AG10803 (cell line): ENCODE measurements at regions not wholly inside any gene's neighbourhood (a gene's known extent, or its start where the extent isn't known, plus 50 kb on each side); places are given as distances from the start of the nearest gene placed in this dataset.
"Not testable (repeated sequence)": the region's sequence is repeated elsewhere in the genome, so short reads cannot be mapped to it uniquely, and the experiment has no call there.

ENCODE experiments used
- DNase-seq: peaks from one replicate; pipeline ENCODE4 v3.0.0; 2010; ENCODE audit warnings: low read depth
- H3K4me3 ChIP-seq: 2 replicates; pipeline ENCODE4 v1.5.1; 2011; ENCODE audit warnings: mild to moderate bottlenecking, low read length, control low read depth
- TF ChIP-seq, protein P1 (sequence below): conservative IDR thresholded peaks from 2 replicates; pipeline ENCODE4 v1.5.1; 2011; ENCODE audit warnings: mild to moderate bottlenecking, low read length, control low read depth, inconsistent platforms

DNA sequence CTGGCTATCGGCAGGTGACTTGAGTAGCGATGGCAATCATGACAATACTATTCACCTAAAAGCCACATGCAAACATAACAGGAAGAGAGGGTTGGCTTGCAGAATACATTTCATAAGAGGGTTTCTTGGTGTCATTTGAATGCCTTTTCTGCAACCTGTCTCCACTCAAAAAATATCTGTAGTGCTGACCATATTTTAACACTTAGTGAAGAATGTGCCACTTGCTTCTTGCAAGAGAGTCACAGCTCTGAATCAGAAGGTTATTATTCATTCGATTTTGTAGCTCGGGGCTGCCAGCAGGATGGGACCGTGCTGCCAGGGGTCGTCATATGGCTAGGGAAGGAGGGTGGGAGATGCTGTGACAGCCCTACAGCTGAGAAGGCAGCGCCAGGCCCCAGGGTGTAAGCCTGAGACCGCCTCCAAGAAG is 152.0 kb upstream of the PITRM1 start:
- DNase-seq, result peak; percentile 42
- no peak overlapping the region for H3K4me3 ChIP-seq
- TF ChIP-seq, protein P1, sequence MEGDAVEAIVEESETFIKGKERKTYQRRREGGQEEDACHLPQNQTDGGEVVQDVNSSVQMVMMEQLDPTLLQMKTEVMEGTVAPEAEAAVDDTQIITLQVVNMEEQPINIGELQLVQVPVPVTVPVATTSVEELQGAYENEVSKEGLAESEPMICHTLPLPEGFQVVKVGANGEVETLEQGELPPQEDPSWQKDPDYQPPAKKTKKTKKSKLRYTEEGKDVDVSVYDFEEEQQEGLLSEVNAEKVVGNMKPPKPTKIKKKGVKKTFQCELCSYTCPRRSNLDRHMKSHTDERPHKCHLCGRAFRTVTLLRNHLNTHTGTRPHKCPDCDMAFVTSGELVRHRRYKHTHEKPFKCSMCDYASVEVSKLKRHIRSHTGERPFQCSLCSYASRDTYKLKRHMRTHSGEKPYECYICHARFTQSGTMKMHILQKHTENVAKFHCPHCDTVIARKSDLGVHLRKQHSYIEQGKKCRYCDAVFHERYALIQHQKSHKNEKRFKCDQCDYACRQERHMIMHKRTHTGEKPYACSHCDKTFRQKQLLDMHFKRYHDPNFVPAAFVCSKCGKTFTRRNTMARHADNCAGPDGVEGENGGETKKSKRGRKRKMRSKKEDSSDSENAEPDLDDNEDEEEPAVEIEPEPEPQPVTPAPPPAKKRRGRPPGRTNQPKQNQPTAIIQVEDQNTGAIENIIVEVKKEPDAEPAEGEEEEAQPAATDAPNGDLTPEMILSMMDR, result no peak

DNA sequence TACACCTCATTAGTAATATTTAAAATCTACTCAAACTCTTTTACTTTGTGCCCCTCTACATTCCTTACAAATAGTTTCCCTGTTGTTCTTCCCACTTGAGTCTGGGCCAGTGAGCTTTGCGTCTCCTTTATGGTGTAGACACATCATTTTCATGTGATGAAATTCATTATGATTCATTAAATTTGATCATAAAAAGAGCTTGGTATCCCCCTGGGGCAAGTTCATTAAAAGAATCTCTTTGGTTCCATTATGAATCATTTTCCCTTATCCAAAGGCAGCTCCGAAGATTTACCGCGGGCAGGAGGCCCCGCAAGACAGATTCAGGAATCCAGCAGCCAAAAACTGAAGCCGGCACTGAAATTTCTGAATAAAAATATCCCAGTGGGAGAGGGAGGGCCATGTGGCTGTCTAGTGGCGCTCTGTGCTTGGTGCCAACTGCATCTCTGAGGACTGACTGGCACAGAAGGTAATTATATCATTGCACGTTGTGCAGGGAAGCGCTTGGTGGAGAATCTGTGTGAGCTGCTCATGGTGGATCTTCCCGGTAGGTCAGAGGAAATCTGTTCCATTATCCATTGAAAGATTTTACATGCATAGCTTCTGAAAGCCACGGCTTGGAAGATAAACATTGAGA is 151.4 kb upstream of the PITRM1 start:
- TF ChIP-seq, protein P1, result no peak
- no peak overlapping the region for H3K4me3 ChIP-seq
- peak; percentile 71 for DNase-seq

DNA sequence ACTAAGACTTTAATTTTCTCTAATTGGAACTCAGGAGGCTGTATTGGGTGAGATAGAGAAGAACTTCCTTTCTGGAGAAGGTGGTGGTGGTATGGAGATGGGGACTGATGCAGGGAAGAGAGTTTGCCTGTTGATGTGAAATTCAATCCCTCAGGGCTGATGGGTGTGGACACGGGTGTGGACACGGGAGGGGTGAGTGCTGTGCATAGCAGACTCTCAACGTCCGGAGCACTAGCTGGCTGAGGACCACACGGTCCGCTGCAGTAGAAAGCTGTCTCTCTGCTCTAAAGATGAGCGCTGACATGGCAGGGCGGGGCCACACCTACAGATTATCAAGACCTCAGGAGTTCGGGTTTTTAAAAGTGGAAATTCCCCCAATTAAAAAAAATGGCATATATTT is 148.5 kb upstream of the PITRM1 start:
- H3K4me3 ChIP-seq, result no peak overlapping the region
- DNase-seq, result no peak
- TF ChIP-seq, protein P1, result no peak

DNA sequence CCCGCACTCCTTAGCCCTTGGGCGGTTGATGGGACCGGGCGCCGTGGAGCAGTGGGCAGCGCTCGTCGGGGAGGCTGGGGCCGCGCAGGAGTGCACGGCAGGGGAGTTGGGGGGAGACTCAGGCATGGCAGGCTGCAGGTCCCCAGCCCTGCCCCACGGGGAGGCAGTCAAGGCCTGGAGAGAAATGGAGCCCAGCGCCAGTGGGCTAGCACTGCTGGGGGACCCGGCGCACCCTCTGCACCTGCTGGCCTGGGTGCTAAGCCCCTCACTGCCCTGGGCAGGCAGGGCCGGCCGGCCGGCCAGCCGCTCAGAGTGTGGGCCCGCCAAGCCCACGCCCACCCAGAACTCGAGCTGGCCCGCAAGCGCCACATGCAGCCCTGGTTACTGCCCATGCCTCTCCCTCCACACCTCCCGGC is 147.2 kb upstream of the PITRM1 start:
- no peak for DNase-seq
- TF ChIP-seq, protein P1, result no peak
- H3K4me3 ChIP-seq, result no peak overlapping the region

DNA sequence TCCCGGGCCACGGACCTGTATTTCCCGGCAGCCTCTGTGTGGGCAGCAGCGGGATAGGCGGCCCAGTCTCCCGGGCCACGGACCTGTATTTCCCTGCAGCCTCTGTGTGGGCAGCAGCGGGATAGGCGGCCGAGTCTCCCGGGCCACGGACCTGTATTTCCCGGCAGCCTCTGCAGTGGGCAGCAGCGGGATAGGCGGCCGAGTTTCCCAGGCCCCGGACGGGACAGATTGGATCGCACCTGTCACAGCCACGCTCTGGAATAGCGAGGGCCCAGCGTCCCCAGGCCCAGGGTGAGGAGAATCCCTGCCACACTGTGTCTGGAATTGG is 145.9 kb upstream of the PITRM1 start:
- not testable (repeated sequence) for H3K4me3 ChIP-seq, DNase-seq

DNA sequence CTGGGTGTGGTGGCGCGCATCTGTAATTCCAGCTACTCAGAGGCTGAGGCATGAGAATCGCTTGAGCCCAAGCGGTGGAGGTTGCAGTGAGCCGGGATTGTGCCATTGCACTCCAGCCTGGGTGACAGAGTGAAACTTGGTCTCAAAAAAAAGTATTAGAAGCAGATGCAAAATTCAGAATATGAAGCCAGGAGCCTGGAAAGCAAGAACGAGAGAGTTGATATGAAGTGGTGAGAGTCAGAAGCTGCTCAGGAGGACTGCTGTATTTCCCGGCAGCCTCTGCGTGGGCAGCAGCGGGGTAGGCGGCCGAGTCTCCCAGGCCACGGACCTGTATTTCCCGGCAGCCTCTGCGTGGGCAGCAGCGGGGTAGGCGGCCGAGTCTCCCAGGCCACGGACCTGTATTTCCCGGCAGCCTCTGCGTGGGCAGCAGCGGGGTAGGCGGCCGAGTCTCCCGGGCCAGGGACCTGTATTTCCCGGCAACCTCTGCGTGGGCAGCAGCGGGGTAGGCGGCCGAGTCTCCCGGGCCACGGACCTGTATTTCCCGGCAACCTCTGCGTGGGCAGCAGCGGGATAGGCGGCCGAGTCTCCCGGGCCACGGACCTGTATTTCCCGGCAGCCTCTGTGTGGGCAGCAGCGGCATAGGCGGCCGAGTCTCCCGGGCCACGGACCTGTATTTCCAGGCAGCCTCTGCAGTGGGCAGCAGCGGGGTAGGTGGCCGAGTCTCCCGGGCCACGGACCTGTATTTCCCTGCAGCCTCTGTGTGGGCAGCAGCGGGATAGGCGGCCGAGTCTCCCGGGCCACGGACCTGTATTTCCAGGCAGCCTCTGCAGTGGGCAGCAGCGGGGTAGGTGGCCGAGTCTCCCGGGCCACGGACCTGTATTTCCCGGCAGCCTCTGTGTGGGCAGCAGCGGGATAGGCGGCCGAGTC is 145.2 kb upstream of the PITRM1 start:
- DNase-seq, H3K4me3 ChIP-seq: not testable (repeated sequence)

DNA sequence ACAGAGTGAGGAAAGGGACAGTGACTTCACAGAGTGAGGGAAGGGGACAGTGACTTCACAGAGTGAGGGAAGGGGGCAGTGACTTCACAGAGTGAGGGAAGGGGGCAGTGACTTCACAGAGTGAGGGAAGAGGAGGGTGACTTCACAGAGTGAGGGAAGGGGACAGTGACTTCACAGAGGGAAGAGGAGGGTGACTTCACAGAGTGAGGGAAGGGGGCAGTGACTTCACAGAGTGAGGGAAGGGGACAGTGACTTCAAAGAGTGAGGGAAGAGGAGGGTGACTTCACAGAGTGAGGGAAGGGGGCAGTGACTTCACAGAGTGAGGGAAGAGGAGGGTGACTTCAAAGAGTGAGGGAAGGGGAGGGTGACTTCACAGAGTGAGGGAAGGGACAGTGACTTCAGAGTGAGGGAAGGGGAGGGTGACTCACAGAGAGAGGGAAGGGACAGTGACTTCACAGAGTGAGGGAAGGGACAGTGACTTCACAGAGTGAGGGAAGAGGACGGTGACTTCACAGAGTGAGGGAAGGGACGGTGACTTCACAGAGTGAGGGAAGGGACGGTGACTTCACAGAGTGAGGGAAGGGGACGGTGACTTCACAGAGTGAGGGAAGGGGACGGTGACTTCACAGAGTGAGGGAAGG is 142.0 kb upstream of the PITRM1 start:
- DNase-seq, result not testable (repeated sequence)

DNA sequence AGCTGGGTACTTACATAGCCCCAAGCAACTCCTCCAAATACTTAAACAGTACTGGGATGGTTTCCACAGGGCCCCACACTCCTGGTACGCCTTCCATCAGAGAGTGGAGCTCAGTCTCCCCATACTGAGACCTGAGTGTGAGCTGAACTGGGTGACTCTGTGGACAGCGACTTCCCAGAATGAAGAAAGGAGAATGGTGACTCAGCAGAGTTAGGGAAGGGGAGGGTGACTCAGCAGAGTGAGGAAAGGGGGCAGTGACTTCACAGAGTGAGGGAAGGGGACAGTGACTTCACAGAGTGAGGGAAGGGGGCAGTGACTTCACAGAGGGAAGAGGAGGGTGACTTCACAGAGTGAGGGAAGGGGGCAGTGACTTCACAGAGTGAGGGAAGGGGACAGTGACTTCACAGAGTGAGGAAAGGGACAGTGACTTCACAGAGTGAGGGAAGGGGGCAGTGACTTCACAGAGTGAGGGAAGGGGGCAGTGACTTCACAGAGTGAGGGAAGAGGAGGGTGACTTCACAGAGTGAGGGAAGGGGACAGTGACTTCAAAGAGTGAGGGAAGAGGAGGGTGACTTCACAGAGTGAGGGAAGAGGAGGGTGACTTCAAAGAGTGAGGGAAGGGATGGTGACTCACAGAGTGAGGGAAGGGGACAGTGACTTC is 141.3 kb upstream of the PITRM1 start:
- peak; percentile 66 for DNase-seq
- not testable (repeated sequence) for H3K4me3 ChIP-seq

More for the DNA sequence above, 142.0 kb upstream of the PITRM1 start:
- H3K4me3 ChIP-seq, result not testable (repeated sequence)
